HG02610 (cell line): ENCODE measurements at regions not wholly inside any gene's neighbourhood (a gene's known extent, or its start where the extent isn't known, plus 50 kb on each side); places are given as distances from the start of the nearest gene placed in this dataset.

Experiments used
- ATAC-seq: cut with Tn5 transposase; IDR thresholded peaks from one replicate; pipeline ENCODE4 v1.9.1; 2021; ENCODE audit warnings: mild to moderate bottlenecking, moderate library complexity; ENCODE audit not compliant: unreplicated experiment

DNA sequence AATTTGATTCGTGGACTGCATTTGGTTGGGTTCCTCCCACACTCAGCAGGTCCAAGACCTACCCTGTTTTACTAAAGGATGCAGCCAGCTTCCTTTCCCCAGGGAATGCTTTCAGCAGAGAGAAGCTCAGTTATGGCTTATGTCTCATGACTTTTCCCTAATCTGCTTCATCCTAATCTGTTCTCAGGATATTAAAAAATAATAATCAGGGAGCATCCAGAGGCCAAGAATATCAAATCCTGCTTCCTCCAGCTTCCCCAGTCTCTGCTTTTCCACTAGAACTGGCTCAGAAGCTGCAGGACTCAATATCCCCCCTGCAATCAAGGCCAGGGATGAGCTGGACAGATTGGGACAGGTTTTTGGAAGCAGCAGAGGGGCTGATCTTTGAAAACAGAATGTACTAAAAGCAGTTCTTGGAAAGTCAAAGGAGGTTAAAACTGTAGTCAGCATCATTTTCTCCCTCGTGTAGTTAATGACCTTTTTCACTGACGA lies 326.9 kb upstream of the TNP1 start:
- ATAC-seq: no peak

DNA sequence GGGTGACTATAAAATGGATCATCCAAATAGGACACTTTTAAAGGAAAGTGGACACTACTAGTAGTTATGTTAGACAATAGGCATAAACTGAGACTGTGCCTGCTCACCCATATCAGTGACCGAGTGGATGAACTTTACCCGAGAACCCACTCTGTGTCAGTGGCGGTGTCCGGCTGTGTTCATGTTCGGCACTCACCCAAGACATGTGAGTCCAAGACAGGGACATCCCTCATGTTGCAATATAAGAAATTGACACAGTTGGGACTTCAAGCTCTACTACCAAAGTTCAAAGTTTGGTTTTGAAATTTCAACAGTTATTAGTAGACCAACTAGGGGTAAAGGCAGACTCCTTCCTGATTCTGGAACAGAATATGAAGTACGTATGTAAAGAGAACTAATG lies 326.3 kb upstream of the TNP1 start:
- ATAC-seq: no peak

DNA sequence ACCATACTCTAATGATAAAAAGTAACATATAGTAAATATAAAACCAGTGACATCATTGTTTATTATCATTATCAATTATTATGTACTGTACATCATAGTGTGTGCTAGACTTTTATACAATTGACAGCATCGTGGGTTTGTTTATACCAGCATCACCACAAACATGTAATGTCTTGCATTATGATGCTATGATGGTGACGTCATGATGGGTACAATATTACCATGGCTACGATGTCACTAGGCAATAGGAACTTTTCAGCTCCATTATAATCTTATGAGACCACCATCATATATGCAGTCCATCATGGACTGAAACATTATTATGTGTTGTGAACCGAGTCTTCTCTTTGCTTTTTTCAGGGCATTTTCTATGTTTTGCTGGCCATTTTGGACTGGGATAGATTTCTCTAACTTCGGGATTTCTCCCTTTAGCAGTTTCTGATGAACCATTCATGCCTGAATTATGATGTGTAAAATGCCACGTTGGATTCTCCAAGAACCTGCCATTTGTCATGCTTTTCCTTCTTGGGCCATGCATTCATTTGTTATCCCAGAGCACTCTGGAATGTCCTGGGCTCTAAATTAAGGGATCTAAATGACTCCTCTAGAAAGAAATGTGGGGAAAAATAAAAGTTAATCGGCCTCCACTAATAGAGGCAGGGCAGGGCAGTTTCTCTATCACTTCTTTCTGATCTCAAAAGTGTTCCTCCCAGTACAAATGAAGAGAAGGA lies 325.6 kb upstream of the TNP1 start:
- no peak for ATAC-seq

DNA sequence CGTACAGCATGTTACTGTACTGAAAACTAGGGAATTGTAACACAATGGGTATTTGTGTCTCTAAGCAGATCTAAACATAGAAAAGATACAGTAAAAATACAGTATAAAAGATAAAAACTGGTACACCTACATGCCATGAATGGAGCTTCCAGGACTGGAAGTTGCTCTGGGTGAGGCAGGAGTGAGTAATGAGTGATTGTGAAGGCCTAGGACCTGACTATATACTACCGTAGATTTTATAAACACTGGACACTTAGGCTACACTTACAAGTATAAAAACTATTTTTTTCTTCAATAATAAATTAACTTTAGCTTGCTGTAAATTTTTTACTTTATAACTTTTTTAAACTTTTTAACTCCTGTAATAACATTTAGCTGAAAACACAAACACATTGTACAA lies 324.4 kb upstream of the TNP1 start:
- no peak for ATAC-seq

DNA sequence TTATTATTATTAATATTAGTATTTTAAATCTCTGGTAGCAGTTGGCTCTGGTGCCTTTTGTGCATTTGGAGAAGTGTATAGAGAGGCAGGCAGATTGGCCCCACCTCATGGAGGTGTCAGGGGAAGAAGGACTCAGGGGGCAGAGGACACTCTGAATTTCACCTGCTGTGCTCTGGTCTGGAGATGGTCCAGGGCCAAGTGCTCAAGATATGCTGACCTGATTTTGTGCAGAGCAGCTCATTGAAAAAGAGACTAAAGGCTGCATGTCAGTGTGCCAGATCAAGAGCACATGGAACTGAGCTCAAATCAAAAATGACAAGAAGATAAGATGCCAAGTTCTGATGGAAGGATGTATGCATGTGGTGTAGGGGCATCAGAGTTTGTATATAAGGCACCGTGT lies 323.6 kb upstream of the TNP1 start:
- no peak for ATAC-seq

DNA sequence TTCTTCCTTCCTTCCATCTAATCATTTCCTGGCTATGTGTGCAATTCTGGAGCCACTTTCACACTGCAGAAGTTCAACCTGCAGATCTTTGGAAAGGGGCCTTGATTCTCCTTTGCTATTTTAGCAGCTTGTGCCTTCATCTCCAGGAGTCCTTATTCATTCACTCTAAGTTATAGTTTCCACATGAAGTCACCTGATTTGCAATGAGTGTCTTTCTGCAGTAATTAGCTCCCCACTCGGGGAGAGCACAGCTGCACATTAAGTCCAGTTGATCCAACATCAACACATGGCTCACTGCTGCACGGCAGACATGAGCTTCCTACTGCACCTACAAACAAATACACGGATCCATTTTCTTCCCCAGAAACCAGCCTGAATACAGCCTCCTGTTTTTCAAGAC lies 323.1 kb upstream of the TNP1 start:
- no peak for ATAC-seq

DNA sequence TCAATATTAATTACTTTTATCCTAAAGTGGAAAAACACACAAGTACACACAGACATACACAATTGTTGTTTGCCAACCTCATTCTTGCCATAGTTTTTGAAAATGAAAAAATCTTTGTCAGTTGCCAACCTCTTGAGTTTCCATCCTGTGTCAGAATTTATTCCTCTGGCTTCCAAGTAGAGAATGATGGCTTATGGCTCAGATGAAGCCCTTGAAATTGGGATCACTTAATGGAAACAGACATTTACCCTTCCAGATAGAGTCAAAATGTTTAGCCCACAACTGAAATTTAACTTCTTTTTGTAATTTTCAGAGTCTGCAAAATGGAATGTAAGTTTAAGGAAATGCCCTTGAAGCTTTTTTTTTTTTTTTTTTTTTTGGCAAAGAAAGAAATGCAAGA lies 321.6 kb upstream of the TNP1 start:
- ATAC-seq: no peak

DNA sequence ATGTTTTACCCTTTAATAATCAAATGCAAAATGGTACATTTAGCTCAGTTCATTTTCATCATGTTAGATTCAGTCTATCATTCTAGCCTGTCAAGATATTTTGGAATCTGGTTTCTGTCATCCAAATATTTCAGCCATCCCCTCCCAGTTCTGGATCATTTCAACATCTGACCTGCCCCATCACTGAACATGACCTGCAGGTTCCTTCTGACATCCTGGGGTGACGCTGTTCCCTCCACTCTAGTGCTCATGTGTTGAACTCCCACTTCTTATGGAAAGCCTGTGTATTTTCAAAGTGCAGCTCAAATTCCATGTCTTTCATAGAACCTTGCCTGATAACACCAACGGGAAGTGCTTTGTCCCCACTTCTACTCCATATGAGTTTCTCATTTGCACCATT lies 320.0 kb upstream of the TNP1 start:
- ATAC-seq: no peak

DNA sequence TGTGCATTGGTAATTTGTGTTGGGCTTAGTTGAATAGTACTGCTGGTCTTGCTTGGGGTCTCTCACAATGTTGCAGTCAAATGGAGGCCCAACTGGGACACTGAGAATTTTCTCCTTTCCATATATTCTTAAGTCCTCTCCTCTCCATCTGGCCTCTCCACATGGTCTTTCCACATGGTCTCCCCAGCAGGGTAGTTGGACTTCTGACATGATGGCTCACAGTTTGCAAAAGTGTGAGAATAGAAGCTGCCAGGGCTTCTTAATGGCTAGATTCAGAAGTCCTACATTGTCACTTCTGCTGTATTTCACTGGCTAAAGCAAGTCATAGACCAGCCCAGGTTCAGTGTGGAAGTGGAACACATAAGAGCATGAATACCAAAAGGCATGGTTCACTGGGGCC lies 318.5 kb upstream of the TNP1 start:
- no peak for ATAC-seq

DNA sequence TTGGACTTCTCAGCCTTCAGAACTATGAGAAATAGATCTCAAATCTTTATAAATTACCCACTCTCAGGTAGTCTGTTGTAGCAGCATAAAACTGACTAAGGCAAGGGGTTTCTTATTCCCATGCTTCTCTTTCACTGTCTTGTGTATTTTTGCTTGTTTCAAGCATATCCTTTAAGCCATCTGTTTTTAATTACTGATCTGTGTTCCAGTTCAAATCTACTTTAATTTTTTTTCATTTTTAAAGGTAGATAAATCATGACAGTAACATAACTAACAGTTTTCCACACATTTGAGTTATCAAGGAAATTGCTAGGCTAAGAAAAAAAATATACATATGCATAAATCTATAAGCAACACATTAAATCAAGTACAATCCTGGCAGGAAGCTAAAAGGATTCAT lies 317.9 kb upstream of the TNP1 start:
- ATAC-seq: no peak

DNA sequence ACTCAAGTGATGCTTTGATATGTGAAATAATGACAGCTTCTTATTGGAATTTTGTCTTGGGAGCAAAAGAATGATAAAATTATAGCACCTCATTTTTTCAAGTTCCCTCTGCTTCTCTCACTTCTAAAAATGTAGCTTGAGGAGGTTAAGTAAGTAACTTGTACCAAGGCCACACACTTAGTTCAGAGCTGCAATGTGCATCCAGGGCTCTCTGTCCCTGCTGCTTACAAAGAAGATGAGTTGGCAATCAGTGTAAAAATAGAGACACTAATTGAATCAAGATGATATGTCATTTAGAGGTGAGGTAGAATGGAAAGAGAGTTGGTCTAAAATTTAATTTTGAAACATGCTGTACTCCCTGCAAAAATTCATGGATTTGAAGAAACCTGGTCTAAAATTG lies 312.0 kb upstream of the TNP1 start:
- ATAC-seq: no peak

DNA sequence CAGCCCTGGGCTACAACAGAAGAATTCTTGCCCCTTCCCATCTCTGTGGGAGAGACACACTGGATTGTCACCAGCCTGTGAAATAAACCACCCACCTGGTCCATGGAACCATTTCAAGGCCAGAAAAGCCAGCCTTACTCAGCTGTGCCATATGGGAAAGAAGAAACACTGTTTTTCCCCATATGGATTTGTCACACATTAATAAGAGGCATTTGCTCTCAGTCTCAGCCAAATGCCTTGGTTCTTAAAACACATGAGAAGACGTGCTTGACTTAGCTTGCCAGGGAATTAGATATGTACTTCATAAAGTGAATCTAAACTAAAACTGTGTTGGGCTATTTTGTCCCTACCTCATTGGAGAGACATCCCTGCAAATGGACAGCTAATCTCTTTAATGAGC lies 308.6 kb upstream of the TNP1 start:
- ATAC-seq: no peak

DNA sequence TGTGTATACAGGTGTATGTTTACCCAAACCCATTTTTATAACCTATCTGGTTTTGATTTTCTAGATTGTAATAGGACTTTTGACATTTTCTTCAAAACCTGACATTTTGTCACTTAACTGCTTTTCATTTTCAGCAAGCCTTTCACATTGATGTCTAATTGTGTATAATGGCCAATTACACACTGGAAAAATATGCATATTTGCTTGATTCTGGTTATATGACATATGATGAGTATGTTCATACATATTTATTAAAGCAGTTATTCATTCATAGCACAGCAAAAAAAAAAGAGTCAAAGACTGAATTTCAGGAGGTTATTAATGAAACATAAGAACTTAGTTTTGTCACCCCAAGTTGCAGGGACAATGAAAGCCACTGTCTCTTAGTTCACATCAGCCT lies 307.7 kb upstream of the TNP1 start:
- no peak for ATAC-seq

DNA sequence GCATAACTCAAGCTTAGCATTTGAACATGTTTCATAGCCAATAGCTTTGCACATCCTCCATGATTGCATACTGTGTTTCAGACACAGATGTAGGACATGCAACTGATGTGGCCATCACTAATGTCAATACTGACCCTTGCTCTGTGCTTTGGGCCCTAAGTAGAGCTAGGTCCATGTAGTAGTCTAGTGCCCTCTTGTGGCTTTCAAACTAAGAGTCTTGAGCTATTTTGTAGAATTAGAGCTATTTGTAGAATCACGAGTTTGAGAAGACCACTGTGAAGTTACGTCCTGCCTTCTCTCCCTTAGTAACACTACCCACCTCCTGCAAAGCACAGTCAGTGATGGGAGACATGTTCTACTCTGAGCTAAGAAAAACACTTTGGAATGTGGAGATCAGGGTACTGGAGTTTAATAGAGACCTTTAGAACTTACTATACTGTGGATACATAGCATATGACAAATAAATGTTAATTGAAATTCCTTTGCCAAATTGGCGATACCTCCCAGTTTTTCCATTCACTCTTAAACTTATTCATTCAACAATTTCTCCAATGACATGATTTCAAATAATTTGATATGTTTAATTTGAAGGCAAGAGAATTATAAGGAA lies 306.5 kb upstream of the TNP1 start:
- peak; percentile 51 for ATAC-seq

DNA sequence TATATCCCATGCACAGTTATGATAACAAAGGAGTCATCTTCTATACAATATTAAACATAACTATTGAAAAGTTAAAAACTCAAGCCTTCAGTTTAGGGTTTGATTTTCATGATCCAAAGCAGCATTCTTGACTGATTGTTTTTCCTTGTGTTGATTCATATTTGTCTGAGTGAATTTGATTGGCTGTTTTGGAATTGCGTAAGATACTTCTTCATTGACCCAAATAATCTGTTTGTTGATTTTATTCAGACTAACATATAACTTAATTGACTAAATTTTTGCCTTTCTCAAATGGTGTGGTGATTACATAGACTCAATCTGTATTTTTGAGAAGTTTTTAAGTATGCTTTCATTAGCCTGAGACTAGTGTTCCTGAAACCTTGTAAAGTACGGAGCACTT lies 305.7 kb upstream of the TNP1 start:
- ATAC-seq: no peak

DNA sequence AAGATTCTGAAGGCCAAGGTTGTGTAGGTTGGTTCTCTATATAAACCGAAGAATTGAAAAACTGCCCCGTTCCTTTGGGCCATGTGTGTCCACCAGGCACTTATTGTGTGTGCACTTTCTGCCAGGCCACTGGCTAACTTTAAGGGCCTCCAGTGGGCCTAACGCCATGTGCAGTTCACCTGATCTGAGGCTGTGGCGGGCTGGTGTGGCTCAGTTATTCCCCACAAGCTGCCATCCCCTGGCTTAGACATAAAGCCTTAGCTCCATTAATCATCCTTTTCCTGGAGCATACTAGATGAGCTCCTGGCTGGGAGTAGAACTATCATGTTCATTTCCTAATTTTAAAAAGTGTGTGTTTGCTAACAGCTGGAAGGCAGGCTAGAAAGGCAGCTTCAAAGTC lies 304.1 kb upstream of the TNP1 start:
- ATAC-seq: no peak

DNA sequence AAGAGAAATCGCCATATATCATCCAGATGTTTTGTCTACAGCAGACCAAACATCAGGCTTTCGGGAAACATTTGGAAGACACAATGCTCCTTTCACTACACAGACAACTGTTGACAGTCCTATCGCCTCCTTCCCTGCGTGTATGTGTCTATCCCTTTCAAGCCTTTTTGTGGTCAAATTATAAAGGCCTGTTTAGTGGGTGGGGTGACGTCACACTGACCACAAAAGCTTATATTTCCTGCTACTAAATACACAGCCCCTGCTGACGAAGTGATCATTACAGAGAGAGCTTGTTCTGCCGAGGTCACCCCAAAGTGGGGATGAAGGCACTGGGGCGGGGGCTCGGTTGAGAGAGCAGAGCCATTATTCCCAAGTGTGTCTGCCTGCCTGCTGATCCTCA lies 302.7 kb upstream of the TNP1 start:
- ATAC-seq: no peak

DNA sequence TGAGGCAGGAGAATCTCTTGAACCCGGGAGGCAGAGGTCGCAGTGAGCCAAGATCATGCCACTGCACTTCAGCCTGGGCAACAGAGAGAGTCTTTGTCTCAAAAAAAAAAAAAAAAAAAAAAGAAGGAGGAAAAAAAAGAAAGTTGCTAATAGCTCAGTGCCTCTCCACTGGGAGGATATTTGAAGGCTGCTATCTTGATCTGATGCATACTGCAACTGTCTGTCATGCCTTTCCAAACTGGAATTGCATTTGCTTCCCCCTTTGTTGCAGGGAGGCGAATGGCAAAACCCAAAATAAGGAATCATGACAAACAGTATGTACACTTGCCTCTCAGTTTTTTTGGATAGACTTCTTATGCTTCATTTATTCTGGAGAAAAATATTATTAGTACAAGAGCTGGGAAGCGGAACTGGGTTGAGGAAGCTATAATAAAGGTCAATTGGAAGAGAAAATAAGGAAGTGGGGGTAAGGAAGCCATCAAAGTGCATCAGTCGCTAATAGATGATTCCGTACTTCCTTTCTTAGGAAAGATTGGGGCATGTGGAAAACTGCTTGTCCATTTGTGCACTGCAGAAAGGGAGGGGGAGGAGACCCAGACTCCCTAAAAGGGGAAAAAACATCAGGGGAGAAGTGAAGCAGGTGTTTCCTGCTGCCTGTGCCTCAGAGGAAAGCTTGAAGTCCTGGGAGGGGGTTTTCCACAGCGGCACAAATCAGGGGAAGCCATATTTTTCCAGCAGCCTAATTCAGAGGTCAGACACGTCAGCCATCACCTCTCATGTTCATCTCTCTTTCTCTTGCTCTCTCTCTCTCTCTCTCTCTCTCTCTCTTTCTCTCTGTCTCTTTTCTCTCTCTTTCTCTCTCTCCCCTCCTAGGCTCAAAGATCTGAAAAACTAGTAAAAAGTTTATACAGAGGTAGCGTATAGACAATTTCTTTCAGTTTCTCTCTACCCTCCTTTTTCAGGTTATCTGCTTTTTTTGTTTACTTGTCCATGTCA lies 301.4 kb upstream of the TNP1 start:
- no peak for ATAC-seq

DNA sequence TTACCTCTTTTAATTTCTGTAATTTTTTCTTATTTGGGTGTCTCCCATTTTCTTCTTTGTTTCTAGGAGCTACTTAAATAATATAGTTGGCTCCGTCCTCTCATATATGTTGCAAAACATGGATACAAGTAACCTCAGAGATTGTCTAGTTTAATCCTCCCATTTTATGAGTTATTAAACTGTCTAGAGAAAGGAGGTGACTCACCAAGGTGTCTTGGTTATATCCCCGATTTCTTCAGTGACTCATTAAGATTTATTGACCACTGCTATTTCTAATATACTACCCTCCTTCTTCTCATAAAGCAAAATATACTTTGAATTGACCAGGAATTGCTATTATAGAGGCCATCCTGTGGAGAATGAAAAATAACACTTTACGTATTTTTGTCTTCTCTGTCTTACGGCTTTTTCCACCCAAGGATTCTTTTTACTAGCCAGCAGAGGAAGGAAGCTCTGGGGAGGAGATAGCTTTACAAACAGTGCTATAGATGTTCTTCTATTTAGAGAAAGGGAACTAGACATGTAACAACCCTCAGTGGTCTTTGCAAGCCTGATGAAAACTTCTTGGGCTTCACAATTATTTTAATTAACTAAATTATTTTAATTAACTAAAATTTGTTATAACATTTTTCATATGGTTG lies 300.4 kb upstream of the TNP1 start:
- ATAC-seq: no peak

DNA sequence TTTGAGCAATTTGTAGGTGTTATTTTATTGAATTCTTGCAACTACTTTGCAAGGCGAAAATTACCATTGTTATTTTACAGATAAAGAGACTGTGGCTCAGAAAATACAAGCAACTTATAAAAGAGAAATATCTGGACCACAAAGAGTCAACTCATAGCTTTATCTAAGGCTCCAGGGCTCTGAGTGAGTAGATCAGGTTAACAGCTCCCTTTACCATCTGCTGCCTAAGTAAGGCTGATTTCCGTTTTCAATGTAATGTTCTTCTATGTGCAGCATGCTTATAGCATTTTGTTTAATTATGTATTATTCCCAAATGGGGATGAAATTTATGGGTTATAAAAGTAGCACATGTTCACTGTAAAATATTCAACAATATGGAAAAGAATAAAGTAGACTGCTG lies 299.1 kb upstream of the TNP1 start:
- no peak for ATAC-seq

DNA sequence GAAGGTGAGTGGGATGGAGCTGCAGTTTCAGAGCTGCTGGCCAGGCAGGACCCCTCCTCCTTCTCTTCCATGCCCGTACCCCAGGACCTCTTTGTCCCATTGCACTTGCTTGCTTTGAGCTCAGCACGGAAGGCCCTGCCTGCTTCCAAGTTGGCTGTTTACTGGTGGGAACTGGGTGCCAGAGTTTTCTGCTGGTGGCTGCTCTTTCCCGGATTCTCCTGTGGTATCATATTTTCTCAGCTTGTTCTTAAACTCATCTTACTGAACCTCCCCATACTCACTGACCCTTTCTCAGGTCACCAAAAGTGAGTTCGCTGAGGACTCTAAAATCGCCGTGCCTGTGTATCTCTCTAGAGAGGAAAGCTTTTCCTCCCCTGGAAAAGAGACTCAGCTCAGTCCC lies 297.7 kb upstream of the TNP1 start:
- no peak for ATAC-seq
